B cell (primary cell): ENCODE measurements at regions not wholly inside any gene's neighbourhood (a gene's known extent, or its start where the extent isn't known, plus 50 kb on each side); places are given as distances from the start of the nearest gene placed in this dataset.

Source experiments
- ATAC-seq: fragments of 200-7000 bp; cut with Tn5 transposase; one replicate; pipeline ENCODE4 v1.10.0; 2021; ENCODE audit warnings: low read depth, mild to moderate bottlenecking, moderate number of reproducible peaks, moderate library complexity
- CTCF ChIA-PET: fragments of 350-600 bp; sonication (Branson Sonifier 250); formaldehyde crosslinking; loops from one replicate; lab custom pipeline; 2021; ENCODE audit warnings: antibody characterized with exemption, inconsistent platforms; lab: Charles Lee
- POLR2A ChIA-PET: fragments of 350-600 bp; sonication (Branson Sonifier 250); formaldehyde crosslinking; loops from one replicate; lab custom pipeline; 2021; ENCODE audit warnings: antibody characterized with exemption; lab: Charles Lee
- DNase-seq: peaks from one replicate; pipeline ENCODE4 v3.0.0; 2013
- H2AFZ ChIP-seq: 2 replicates; pipeline ENCODE4 v1.6.1; 2012; ENCODE audit warnings: mild to moderate bottlenecking, low read depth, low read length; ENCODE audit not compliant: insufficient read depth, poor library complexity, severe bottlenecking
- H3K27ac ChIP-seq, 2 donors: 1 replicate in 1 of 2; 2 replicates in 1 of 2; pipeline ENCODE4 v1.5.1; 2012 to 2013; ENCODE audit warnings: low read length in 2 of 2, mild to moderate bottlenecking in 2 of 2, moderate library complexity in 1 of 2
- H3K27me3 ChIP-seq, 4 experiments: fragments of 200-600 bp in 1 of 4; sonication (generic) in 1 of 4; replicated peaks in 1 of 4; 1 replicate in 2 of 4; 2 replicates in 2 of 4; pipeline versions ENCODE4 v1.6.1 to v1.7.0; 2013 to 2016; ENCODE audit warnings: low read length in 3 of 4, mild to moderate bottlenecking in 2 of 4, mixed read lengths in 1 of 4, moderate library complexity in 1 of 4; ENCODE audit not compliant: insufficient read depth in 4 of 4, control insufficient read depth in 3 of 4; ENCODE audit errors: control extremely low read depth in 1 of 4
- H3K36me3 ChIP-seq, 2 experiments: replicated peaks in 1 of 2; 1 replicate in 1 of 2; 2 replicates in 1 of 2; pipeline versions ENCODE4 v1.6.1 to v1.7.1; 2013; ENCODE audit warnings: low read length in 1 of 2; ENCODE audit not compliant: insufficient read depth in 2 of 2, control insufficient read depth in 1 of 2; ENCODE audit errors: control extremely low read depth in 1 of 2, extremely low read depth in 1 of 2
- H3K4me1 ChIP-seq, 2 donors: fragments of 200-600 bp in 1 of 2; sonication (generic) in 1 of 2; 1 replicate in 1 of 2; 2 replicates in 1 of 2; pipeline versions ENCODE4 v1.5.1 to v1.6.1; 2013 to 2017; ENCODE audit warnings: low read length in 2 of 2; ENCODE audit not compliant: control insufficient read depth in 2 of 2, insufficient read depth in 2 of 2
- H3K4me2 ChIP-seq: replicated peaks from 2 replicates; pipeline ENCODE3; 2012; ENCODE audit warnings: mild to moderate bottlenecking, low read depth, low read length; ENCODE audit not compliant: poor library complexity, severe bottlenecking
- H3K4me3 ChIP-seq, 5 experiments: fragments of 200-600 bp in 1 of 5; sonication (generic) in 1 of 5; 1 replicate in 3 of 5; 2 replicates in 2 of 5; pipeline versions ENCODE4 v1.5.1 to v1.7.0; 2011 to 2016; ENCODE audit warnings: low read length in 4 of 5, mild to moderate bottlenecking in 4 of 5, low read depth in 2 of 5, control low read depth in 1 of 5, moderate library complexity in 1 of 5; ENCODE audit not compliant: insufficient read depth in 1 of 5; ENCODE audit errors: control extremely low read depth in 1 of 5, extremely low read depth in 1 of 5
- H3K79me2 ChIP-seq: fragments of 200-600 bp; sonication (generic); one replicate; pipeline ENCODE4 v1.6.0; 2016; ENCODE audit warnings: low read length; ENCODE audit not compliant: control insufficient read depth, insufficient read depth
- H3K9ac ChIP-seq: fragments of 200-600 bp; sonication (generic); 2 replicates; pipeline ENCODE4 v1.6.1; 2017; ENCODE audit warnings: mild to moderate bottlenecking, low read length, moderate library complexity
- H3K9me3 ChIP-seq, 3 donors: one replicate each; pipeline versions ENCODE4 v1.6.1 to v1.7.1; 2013; ENCODE audit warnings: low read length in 2 of 3; ENCODE audit not compliant: control insufficient read depth in 2 of 3, insufficient read depth in 1 of 3; ENCODE audit errors: control extremely low read depth in 1 of 3
- H4K20me1 ChIP-seq: 2 replicates; pipeline ENCODE4 v1.6.0; 2012; ENCODE audit warnings: mild to moderate bottlenecking, low read length; ENCODE audit not compliant: insufficient read depth, control insufficient read depth, poor library complexity, severe bottlenecking
- H3K27ac Mint-ChIP-seq: one replicate; pipeline ENCODE4 v1.8.0; 2021; ENCODE audit warnings: mixed read lengths
- H3K27me3 Mint-ChIP-seq: one replicate; pipeline ENCODE4 v1.8.0; 2021; ENCODE audit warnings: mixed read lengths
- H3K4me1 Mint-ChIP-seq: one replicate; pipeline ENCODE4 v1.8.0; 2021; ENCODE audit warnings: mixed read lengths
- H3K4me3 Mint-ChIP-seq: one replicate; pipeline ENCODE4 v1.8.0; 2021; ENCODE audit warnings: mixed read lengths
- H3K9me3 Mint-ChIP-seq: one replicate; pipeline ENCODE4 v1.8.0; 2022; ENCODE audit warnings: mixed read lengths; ENCODE audit not compliant: insufficient read depth
- EZH2 ChIP-seq: IDR thresholded peaks from 2 replicates; pipeline ENCODE4 v1.6.1; 2012; ENCODE audit warnings: borderline replicate concordance, low read depth, mild to moderate bottlenecking, moderate library complexity, low read length; ENCODE audit not compliant: insufficient read depth, poor library complexity, severe bottlenecking
- WGBS: methylation state at CpG from one replicate; pipeline ENCODE4 v1.1.5; 2013; ENCODE audit warnings: missing lambda C conversion rate; ENCODE audit not compliant: insufficient coverage; 5-methylcytosine and 5-hydroxymethylcytosine counted together
- intact Hi-C: fragments of 100-400 bp; cut with micrococcal nuclease; formaldehyde crosslinking; loops from one replicate; pipeline ENCODE4 v1.10.0; 2022
- TF ChIP-seq, protein P1 (sequence below): fragments of 200-600 bp; IDR thresholded peaks from one replicate; pipeline ENCODE4 v1.8.0; 2022; ENCODE audit warnings: antibody characterized with exemption, mild to moderate bottlenecking

DNA sequence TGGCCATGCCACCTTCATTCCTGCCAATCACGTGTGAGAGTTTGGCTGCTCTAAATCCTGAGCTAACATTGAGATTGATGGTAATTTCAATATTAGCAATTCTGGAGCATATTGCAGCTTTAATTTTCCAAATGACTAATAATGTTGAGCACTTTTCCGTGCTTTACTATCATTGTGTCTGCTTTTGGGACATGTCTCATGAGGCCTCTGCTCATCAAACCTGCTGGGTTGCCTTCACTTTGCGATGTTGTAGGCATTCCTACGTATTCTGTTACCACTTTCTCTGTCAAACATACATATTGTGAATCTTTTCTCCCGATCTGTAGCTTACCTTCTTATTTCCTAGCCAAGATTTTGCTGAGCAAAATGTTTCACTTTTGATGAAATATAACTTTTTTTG lies 466.6 kb downstream of the GALR1 start:
- H3K4me3 ChIP-seq, result no peak overlapping the region
- Mint-ChIP-seq H3K9me3 (no peaks in the 10 kb centered on the region), H3K4me1 (no peaks in the 10 kb centered on the region), H3K27me3 (no peaks in the 10 kb centered on the region), H3K27ac (no peak overlapping the region), H3K4me3 (no peak overlapping the region)
- H3K9ac ChIP-seq, result no peak overlapping the region
- DNase-seq (no peak), ATAC-seq (no peak)
- peaks cover 0 to 2% (median 0%) of the 10 kb centered on the region in 4 experiments for H3K27me3 ChIP-seq
- no peaks in the 10 kb centered on the region for H3K4me1 ChIP-seq
- no peak overlapping the region for H2AFZ ChIP-seq
- 86% methylated on average over 2 of the region's 5 CpGs for WGBS
- H3K27ac ChIP-seq, result no peak overlapping the region
- TF ChIP-seq, protein P1, sequence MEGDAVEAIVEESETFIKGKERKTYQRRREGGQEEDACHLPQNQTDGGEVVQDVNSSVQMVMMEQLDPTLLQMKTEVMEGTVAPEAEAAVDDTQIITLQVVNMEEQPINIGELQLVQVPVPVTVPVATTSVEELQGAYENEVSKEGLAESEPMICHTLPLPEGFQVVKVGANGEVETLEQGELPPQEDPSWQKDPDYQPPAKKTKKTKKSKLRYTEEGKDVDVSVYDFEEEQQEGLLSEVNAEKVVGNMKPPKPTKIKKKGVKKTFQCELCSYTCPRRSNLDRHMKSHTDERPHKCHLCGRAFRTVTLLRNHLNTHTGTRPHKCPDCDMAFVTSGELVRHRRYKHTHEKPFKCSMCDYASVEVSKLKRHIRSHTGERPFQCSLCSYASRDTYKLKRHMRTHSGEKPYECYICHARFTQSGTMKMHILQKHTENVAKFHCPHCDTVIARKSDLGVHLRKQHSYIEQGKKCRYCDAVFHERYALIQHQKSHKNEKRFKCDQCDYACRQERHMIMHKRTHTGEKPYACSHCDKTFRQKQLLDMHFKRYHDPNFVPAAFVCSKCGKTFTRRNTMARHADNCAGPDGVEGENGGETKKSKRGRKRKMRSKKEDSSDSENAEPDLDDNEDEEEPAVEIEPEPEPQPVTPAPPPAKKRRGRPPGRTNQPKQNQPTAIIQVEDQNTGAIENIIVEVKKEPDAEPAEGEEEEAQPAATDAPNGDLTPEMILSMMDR, result no peak
- TF ChIP-seq EZH2, result no peak
- no peaks in the 10 kb centered on the region for H3K79me2 ChIP-seq
- no peaks in the 10 kb centered on the region for H4K20me1 ChIP-seq
- intact Hi-C loops, result no loop called here
- H3K9me3 ChIP-seq, result no peaks in the 10 kb centered on the region
- no peaks in the 10 kb centered on the region for H3K36me3 ChIP-seq
- no peak overlapping the region for H3K4me2 ChIP-seq
- ChIA-PET CTCF (no interaction called here), POLR2A (no interaction called here)

DNA sequence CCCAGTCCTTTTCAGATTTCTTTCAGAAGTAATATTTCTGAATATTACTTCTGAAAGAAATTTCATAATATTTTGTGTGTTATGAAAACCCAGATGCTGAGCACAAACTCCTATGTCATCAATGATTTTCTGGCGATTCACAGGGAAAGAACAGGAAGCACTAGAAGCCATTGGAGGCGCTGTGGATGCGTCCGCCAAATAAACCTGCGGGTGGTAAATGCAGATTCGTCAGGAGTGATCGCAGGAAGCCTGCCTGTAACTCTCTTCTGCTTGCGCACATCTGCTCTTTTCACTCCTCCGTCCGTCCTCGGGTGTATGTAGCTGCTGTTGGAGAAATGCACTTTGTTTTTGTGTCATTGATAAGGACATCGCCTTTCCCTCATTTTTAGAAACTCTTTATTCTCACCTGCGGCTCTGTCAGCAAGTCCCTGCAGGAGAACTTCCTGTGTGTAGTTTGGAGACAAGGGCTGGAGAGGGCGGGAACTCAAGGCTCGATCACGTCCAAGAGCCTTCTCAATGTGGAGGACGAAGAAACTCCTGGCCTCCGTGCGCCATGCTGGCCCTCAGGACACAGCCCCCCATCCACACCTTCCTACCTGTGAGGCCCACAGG lies 483.8 kb downstream of the GALR1 start:
- H3K36me3 ChIP-seq, result no peaks in the 10 kb centered on the region
- H3K4me3 Mint-ChIP-seq, result no peak overlapping the region
- H3K4me1 ChIP-seq, result no peaks in the 10 kb centered on the region
- no peak for ATAC-seq
- no peak for DNase-seq
- no peaks in the 10 kb centered on the region for H3K79me2 ChIP-seq
- H3K27me3 ChIP-seq, result no peaks in the 10 kb centered on the region
- no peaks in the 10 kb centered on the region for H3K9me3 Mint-ChIP-seq
- no peak overlapping the region for H3K4me3 ChIP-seq
- H3K27ac Mint-ChIP-seq, result no peak overlapping the region
- CTCF ChIA-PET, result no interaction called here
- H3K9ac ChIP-seq, result no peak overlapping the region
- TF ChIP-seq, protein P1, result no peak
- TF ChIP-seq EZH2, result no peak
- no peaks in the 10 kb centered on the region for H3K4me1 Mint-ChIP-seq
- H3K4me2 ChIP-seq, result no peak overlapping the region
- WGBS, result 90% methylated on average over 12 of the region's 19 CpGs
- H3K9me3 ChIP-seq, result no peaks in the 10 kb centered on the region
- POLR2A ChIA-PET, result no interaction called here
- no peaks in the 10 kb centered on the region for H4K20me1 ChIP-seq
- H3K27me3 Mint-ChIP-seq, result peaks cover 5% of the 10 kb centered on the region
- intact Hi-C loops, result no loop called here
- H3K27ac ChIP-seq, result no peak overlapping the region
- H2AFZ ChIP-seq, result no peak overlapping the region
